HG02870 (cell line): ENCODE measurements at regions not wholly inside any gene's neighbourhood (a gene's known extent, or its start where the extent isn't known, plus 50 kb on each side); places are given as distances from the start of the nearest gene placed in this dataset.

ENCODE experiments used
- ATAC-seq: cut with Tn5 transposase; IDR thresholded peaks from one replicate; pipeline ENCODE4 v1.9.1; 2021; ENCODE audit warnings: mild to moderate bottlenecking, moderate library complexity; ENCODE audit not compliant: unreplicated experiment

GRCh38 chr13:39159393-39159792 lies 121.1 kb downstream of the NHLRC3 start:
- ATAC-seq: no peak

DNA sequence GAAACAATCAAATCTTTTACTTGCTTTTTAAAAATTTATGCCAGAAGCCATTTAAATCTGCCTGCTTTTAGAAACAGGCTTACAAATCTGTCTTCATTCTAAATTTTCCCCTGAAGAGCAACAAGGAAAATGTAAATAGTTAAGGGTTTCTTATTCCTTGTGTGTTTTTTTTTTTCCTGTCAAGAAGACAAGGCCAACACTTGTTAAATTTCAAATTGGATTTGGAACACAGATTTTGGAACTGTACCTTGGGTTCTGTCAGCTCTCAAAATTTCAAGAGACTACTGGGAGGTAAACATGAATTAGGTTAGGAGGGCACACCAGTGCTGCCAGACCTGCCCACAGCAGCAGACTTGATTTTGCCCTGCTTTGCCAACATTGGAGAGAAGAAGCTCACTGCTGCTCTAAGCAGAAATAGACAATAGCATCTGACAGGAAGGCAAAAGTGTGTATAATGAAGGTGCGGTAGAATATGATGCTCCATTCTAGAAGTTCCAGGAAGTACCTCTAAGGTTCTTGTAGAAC lies 121.7 kb downstream of the NHLRC3 start:
- ATAC-seq: no peak

GRCh38 chr13:39167018-39167417 lies 128.8 kb downstream of the NHLRC3 start:
- no peak for ATAC-seq

- no peak for ATAC-seq
Measured at GRCh38 chr13:39170711-39171110, 132.5 kb downstream of the NHLRC3 start.

DNA sequence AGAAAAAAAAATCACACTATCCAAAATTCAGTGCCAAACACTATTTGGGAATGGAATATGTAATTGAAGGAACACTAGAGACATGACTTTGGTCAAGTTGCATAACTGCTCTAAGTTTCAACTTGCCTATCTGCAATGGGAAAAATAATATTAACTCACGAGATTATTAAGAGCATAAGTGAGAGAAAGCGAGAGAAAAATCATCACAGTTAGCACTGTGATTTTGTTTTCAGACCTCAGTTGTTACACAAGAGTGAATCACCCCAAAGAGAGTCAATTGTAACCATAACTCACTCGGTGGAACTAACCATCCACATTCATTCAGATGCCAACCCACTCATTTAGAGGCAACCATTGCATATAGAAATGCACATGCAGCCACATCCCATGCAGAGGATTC lies 147.1 kb downstream of the NHLRC3 start:
- ATAC-seq: no peak

DNA sequence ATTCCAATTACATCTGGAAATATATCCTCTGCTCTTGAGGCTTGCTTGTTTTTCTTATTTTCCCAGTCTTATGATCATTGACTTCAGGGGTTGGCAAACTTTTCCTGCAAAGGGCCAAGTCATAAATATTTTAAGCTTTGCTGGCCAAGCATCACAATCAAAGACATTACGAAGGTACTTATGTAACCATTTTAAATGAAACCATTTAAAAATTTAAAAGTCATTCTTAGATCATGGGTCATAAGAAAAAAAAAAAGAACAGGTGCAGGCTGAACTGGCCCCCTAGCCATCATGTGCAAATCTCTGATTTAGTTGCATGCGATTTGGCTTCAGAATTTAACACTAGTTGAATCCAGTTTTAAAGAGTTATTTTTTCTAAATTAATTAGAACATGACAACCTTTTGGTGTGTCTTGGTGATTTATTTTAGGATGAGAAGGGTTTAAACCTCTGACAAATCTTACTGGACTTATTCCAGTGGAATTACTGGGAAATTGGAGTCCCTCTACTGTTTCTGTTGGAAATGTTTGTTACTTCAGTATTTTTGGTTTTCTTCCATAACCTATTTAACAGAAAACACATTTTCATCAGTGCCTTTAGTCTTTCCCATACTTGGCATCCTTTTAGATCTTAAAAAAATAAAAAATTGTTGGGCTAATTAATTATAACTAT lies 148.1 kb downstream of the NHLRC3 start:
- ATAC-seq: no peak

DNA sequence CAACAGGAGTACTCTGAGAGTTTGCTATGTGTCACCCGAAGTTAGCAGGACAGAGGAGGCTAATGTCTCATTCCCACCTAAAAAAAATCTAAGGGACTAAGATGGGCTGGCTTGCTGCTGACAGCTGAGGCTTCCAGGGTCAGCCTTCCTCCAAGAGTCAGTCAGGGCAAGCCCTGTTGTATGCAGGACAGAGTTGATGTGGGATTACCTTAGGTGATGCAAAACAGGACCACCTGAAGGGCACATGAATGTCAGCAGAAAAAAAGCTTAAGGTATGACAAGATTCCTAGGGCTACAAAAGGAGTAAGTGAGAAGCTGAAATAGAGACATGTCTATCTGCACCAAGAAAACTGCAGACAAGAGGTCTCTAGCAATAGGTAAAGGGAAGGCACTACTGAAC lies 151.5 kb downstream of the NHLRC3 start:
- no peak for ATAC-seq

DNA sequence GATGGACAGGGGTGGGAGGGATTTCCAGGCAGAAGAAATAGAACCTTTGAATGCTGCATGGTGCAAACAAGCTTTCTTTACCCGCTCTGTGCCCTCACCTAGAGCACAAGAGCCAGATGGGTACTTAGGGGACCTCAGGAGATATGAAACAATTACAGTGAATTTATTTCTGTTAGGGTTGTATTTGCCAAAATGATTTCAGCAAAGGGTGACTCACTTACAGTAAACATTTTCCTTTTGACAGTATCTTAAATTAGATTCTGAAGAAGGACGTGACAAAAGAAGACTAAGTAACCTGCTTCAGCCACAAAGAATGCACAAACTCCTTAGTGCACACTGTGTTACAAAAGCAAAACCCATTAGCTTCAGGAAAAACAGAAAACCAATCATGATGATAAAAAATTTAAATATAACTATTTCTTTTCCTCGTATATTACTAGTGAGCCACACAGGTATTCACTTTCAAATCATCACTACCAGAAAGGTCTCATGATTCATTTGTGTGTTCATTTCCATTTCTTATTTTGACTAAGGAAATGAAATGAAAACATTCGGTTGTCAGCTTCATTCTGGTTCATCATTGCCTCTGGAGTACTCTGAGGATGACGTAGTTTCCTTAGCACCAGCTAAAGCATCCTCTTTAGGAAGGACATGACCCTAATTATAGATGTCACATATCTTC lies 158.8 kb downstream of the NHLRC3 start:
- ATAC-seq: peak; percentile 94

- peak; percentile 33 for ATAC-seq
Measured at GRCh38 chr13:39197647-39198007, 159.4 kb downstream of the NHLRC3 start.

DNA sequence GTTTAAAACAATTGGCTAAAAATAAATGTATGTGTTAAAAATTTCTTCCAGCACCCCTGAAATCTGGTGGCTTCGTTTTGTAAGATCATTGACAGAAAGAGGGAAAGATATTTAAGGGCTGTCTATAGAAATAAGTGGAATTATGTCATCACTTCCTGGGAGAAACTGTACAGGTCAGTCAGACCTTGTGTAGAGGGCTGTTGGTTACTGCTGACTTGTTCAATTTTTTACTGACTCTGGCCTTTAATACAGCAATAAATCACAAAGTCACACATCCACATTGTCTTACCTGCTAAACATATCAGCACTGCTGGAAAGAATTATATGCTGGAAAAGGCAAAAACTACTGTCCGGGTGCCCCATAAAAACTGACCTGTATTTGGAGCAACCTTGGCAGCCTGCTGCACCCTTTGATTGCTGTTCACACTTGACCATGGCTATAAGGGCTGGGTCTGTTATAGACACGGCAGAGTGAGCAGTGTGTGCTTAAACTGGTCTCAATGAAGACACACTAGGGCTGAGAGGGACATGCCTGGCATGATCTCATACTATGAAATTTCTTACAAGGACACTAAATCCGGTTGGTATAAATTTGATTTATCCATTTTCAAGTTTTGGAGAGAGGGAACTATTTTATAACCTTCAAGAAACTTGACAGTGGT lies 162.1 kb downstream of the NHLRC3 start:
- ATAC-seq: no peak

GRCh38 chr13:39201180-39201579 lies 162.9 kb downstream of the NHLRC3 start:
- ATAC-seq: no peak

- no peak for ATAC-seq
Measured at GRCh38 chr13:39202746-39203145, 164.5 kb downstream of the NHLRC3 start.

DNA sequence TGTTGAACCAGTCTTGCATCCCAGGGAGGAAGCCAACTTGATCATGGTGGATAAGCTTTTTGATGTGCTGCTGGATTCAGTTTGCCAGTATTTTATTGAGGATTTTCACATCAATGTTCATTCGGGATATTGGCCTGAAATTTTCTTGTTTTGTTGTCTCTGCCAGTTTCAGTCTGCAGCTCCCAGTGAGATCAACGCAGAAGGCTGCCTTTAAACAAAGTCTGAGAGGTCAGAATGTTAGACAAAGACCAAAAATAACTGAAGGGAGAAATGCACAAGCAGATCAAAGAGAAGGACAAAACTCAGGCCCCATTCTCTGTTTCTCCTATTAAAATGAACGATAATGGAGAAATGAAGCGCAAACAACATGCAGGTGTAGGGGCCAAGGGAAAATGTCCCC lies 170.4 kb downstream of the NHLRC3 start:
- no peak for ATAC-seq

- no peak for ATAC-seq
Measured at GRCh38 chr13:39209731-39210531, 171.7 kb downstream of the NHLRC3 start.

- ATAC-seq: no peak
Measured at GRCh38 chr13:39210961-39211534, 172.8 kb downstream of the NHLRC3 start.

DNA sequence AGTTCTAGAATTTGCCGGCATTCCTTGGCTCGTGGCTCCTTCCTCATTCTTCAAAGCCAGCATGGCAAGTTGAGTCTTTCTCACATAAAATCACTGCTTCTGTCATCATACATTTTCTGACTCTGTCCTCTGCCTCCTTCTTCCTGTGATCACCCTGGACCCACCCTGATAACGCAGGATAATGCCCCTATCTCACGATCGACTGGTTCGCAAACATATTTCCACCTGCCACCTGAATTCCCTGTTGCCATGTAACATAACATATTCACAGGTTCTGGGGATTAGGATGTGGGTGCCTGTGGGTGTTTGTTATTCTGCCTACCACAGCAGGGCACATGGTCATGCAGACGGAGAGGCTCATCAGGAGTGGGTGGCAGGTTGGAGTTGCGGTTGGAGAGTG lies 177.7 kb downstream of the NHLRC3 start:
- no peak for ATAC-seq

DNA sequence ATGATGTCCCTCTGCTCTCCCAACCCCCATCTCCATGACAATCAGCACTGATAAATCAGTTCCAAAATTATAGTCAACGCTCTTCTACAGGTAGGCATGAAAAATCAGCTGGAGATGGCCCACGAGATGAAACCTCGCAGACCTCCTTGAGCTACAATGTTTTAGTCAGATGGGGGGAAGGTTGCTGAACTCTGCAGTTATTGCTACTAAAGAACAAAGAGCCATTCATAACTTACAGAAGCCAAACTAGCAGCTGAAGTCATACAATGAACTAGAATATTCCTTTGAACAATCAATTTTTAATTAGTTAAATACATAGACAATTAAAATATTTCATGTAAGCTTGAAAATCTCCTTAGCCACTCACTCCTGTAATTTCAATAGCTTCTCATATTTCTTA lies 179.2 kb downstream of the NHLRC3 start:
- ATAC-seq: no peak

- ATAC-seq: no peak
Measured at GRCh38 chr13:39224671-39225240, 186.5 kb downstream of the NHLRC3 start.

DNA sequence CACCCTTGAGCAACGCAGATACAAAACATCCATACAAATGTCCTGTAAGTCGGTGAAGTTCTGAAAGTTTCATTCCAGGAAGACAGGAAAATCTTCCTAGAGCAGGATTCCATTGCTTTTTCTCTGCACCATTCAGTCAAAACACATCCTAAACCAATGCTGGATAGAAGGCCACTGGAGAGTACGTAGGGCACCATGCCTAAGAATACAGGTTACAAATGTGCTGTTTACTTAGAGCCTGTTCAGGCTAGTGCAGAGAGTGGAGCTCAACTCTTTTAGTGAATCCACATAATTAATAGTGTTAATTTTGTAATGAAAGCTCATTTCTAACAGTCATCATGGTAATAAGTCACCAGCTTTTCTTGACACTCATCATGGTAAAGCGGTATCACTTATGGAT lies 187.6 kb downstream of the NHLRC3 start:
- no peak for ATAC-seq

- no peak for ATAC-seq
Measured at GRCh38 chr13:39226359-39226758, 188.1 kb downstream of the NHLRC3 start.
